ENCODE measurements at regions not wholly inside any gene's neighbourhood (a gene's known extent, or its start where the extent isn't known, plus 50 kb on each side); places are given as distances from the start of the nearest gene placed in this dataset.
"Not testable (repeated sequence)": the region's sequence is repeated elsewhere in the genome, so short reads cannot be mapped to it uniquely, and the experiment has no call there.

- no peak for DNase-seq (ENCODE audit: low read depth)
- in situ Hi-C loops (cut with HindIII; ENCODE audit: low pct_unique_long_range_greater_than_20kb, low sequenced_read_pairs), result no loop called here
These were observed 389.6 kb upstream of the PODXL start for GRCh38 chr7:131945957-131946544.

GRCh38 chr7:131945313-131945911 is 389.0 kb upstream of the PODXL start:
- peak; percentile 58 for DNase-seq (ENCODE audit: low read depth)
- in situ Hi-C loops (cut with HindIII; ENCODE audit: low pct_unique_long_range_greater_than_20kb, low sequenced_read_pairs), result no loop called here

- DNase-seq (ENCODE audit: low read depth), result no peak
- in situ Hi-C loops (cut with HindIII; ENCODE audit: low pct_unique_long_range_greater_than_20kb, low sequenced_read_pairs), result no loop called here
These were observed 388.2 kb upstream of the PODXL start for GRCh38 chr7:131944556-131945069.

- in situ Hi-C loops (cut with HindIII; ENCODE audit: low pct_unique_long_range_greater_than_20kb, low sequenced_read_pairs), result no loop called here
- no peak for DNase-seq (ENCODE audit: low read depth)
These were observed 387.2 kb upstream of the PODXL start for GRCh38 chr7:131943646-131944045.

GRCh38 chr7:131943211-131943610 is 386.8 kb upstream of the PODXL start:
- in situ Hi-C loops (cut with HindIII; ENCODE audit: low pct_unique_long_range_greater_than_20kb, low sequenced_read_pairs), result no loop called here
- DNase-seq (ENCODE audit: low read depth), result no peak

- no peak for DNase-seq (ENCODE audit: low read depth)
- in situ Hi-C loops (cut with HindIII; ENCODE audit: low pct_unique_long_range_greater_than_20kb, low sequenced_read_pairs), result no loop called here
These were observed 386.1 kb upstream of the PODXL start for GRCh38 chr7:131942287-131943150.

- in situ Hi-C loops (cut with HindIII; ENCODE audit: low pct_unique_long_range_greater_than_20kb, low sequenced_read_pairs), result no loop called here
- DNase-seq (ENCODE audit: low read depth), result no peak
These were observed 384.9 kb upstream of the PODXL start for GRCh38 chr7:131941291-131941690.

GRCh38 chr7:131940621-131941165 is 384.3 kb upstream of the PODXL start:
- in situ Hi-C loops (cut with HindIII; ENCODE audit: low pct_unique_long_range_greater_than_20kb, low sequenced_read_pairs), result no loop called here
- DNase-seq (ENCODE audit: low read depth), result no peak

- in situ Hi-C loops (cut with HindIII; ENCODE audit: low pct_unique_long_range_greater_than_20kb, low sequenced_read_pairs), result not testable (repeated sequence)
- DNase-seq (ENCODE audit: low read depth), result peak; percentile 61
These were observed 382.4 kb upstream of the PODXL start for GRCh38 chr7:131938788-131939187.

- DNase-seq (ENCODE audit: low read depth), result no peak
- in situ Hi-C loops (cut with HindIII; ENCODE audit: low pct_unique_long_range_greater_than_20kb, low sequenced_read_pairs), result no loop called here
These were observed 381.4 kb upstream of the PODXL start for GRCh38 chr7:131937868-131938267.

GRCh38 chr7:131935180-131935579 is 378.8 kb upstream of the PODXL start:
- no peak for DNase-seq (ENCODE audit: low read depth)
- in situ Hi-C loops (cut with HindIII; ENCODE audit: low pct_unique_long_range_greater_than_20kb, low sequenced_read_pairs), result no loop called here

GRCh38 chr7:131934452-131934851 is 378.0 kb upstream of the PODXL start:
- in situ Hi-C loops (cut with HindIII; ENCODE audit: low pct_unique_long_range_greater_than_20kb, low sequenced_read_pairs), result no loop called here
- DNase-seq (ENCODE audit: low read depth), result peak; percentile 73

GRCh38 chr7:131933751-131934289 is 377.4 kb upstream of the PODXL start:
- in situ Hi-C loops (cut with HindIII; ENCODE audit: low pct_unique_long_range_greater_than_20kb, low sequenced_read_pairs), result no loop called here
- no peak for DNase-seq (ENCODE audit: low read depth)

GRCh38 chr7:131933219-131933618 is 376.8 kb upstream of the PODXL start:
- DNase-seq (ENCODE audit: low read depth); in situ Hi-C loops (cut with HindIII; ENCODE audit: low pct_unique_long_range_greater_than_20kb, low sequenced_read_pairs): not testable (repeated sequence)

GRCh38 chr7:131932271-131932670 is 375.8 kb upstream of the PODXL start:
- in situ Hi-C loops (cut with HindIII; ENCODE audit: low pct_unique_long_range_greater_than_20kb, low sequenced_read_pairs), result no loop called here
- no peak for DNase-seq (ENCODE audit: low read depth)

- in situ Hi-C loops (cut with HindIII; ENCODE audit: low pct_unique_long_range_greater_than_20kb, low sequenced_read_pairs), result no loop called here
- DNase-seq (ENCODE audit: low read depth), result peak; percentile 16
These were observed 374.9 kb upstream of the PODXL start for GRCh38 chr7:131931370-131931769.

GRCh38 chr7:131929632-131930031 is 373.2 kb upstream of the PODXL start:
- in situ Hi-C loops (cut with HindIII; ENCODE audit: low pct_unique_long_range_greater_than_20kb, low sequenced_read_pairs), result no loop called here
- no peak for DNase-seq (ENCODE audit: low read depth)

GRCh38 chr7:131927770-131928423 is 371.5 kb upstream of the PODXL start:
- DNase-seq (ENCODE audit: low read depth), result no peak
- in situ Hi-C loops (cut with HindIII; ENCODE audit: low pct_unique_long_range_greater_than_20kb, low sequenced_read_pairs), result no loop called here

Data from Caki2 (cell line).